Left lung (tissue), 4 donors: ENCODE measurements at regions not wholly inside any gene's neighbourhood (a gene's known extent, or its start where the extent isn't known, plus 50 kb on each side); places are given as distances from the start of the nearest gene placed in this dataset.

Source experiments
- ATAC-seq: fragments of 200-7000 bp; cut with Tn5 transposase; one replicate; pipeline ENCODE4 v1.9.1; 2020; ENCODE audit warnings: moderate library complexity
- DNase-seq, 4 donors: peaks; one replicate each; pipeline ENCODE4 v3.0.0-alpha.2; 2013 to 2020
- H3K27ac ChIP-seq, 2 donors: fragments of 200-600 bp; sonication (generic) in 1 of 2; one replicate each; pipeline versions ENCODE4 v1.5.0 to v1.8.0; 2020 to 2021
- H3K27me3 ChIP-seq, 2 donors: fragments of 200-600 bp; sonication (generic) in 1 of 2; one replicate each; pipeline versions ENCODE4 v1.5.0 to v1.8.0; 2020 to 2021
- H3K36me3 ChIP-seq, 2 donors: fragments of 200-600 bp; sonication (generic) in 1 of 2; one replicate each; pipeline versions ENCODE4 v1.5.0 to v1.8.0; 2020 to 2021
- H3K4me1 ChIP-seq, 2 donors: fragments of 200-600 bp; one replicate each; pipeline ENCODE4 v1.8.0; 2021
- H3K4me3 ChIP-seq, 2 donors: fragments of 200-600 bp; sonication (generic) in 1 of 2; one replicate each; pipeline versions ENCODE4 v1.5.0 to v1.8.0; 2020 to 2021; ENCODE audit warnings: mild to moderate bottlenecking in 1 of 2
- H3K9me3 ChIP-seq, 2 donors: fragments of 200-600 bp; sonication (generic) in 1 of 2; one replicate each; pipeline versions ENCODE4 v1.5.0 to v1.8.0; 2020 to 2021
- CTCF ChIP-seq, 2 donors: fragments of 200-600 bp; sonication (generic) in 1 of 2; IDR thresholded peaks; one replicate each; pipeline versions ENCODE4 v1.5.0 to v1.8.0; 2021; ENCODE audit warnings: antibody characterized with exemption in 2 of 2
- intact Hi-C, 2 donors: fragments of 100-400 bp; cut with DNase I; formaldehyde crosslinking; loops; one replicate each; pipeline versions ENCODE4 v1.11.2 to v1.14.2; 2022
- donor health status: DM: no; HTN: yes; CAD: no.
- donor health status: DM: no; HTN: no; CAD: no.

DNA sequence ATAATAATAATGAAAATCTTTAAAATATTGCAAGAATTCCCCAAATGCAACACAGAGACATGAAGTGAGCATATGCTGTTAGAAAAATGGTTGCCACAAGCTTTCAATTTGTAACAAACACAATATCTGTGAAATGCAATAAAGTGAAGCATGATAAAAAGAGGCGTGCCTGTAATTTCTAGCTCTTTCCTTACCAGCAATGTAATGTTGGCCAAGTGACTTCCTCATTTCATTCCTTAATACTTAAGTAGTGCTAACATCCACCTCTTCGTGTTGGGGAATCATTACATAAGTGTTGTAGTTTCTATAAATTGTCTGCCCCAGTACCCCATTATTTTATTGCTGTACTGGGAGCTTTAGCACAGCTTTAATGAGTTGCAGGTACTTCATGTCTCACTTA, 1192.0 kb upstream of the CDH8 start:
- intact Hi-C loops = no loop called here
- DNase-seq = no peak
- ATAC-seq = no peak
- Histone ChIP-seq H3K36me3 (no peaks in the 10 kb centered on the region), H3K4me1 (no peaks in the 10 kb centered on the region), H3K4me3 (no peak overlapping the region), H3K9me3 (no peaks in the 10 kb centered on the region), H3K27me3 (no peaks in the 10 kb centered on the region), H3K27ac (no peak overlapping the region)
- no peak for TF ChIP-seq CTCF (IDR thresholded peaks at IDR 0.05)

DNA sequence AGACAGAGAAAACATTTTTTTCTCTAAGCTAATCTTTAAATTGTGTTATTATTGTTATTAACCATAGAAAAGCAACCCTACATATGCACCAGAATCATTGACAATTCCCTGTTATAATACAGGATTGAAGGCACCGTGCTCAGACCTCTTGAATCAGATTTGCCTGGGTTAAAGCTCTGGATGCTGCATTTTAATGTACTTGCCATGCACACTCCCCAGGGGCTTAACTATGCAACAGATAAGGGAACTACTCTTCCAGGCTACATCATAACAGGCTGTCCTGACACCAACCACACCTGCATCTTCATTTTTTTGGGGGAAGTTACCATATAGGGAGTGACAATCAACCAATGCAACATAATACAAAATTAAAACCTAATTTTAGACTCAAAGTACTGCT, 1187.6 kb upstream of the CDH8 start:
- H3K27me3 ChIP-seq = no peaks in the 10 kb centered on the region
- H3K4me1 ChIP-seq = no peaks in the 10 kb centered on the region
- no peak for TF ChIP-seq CTCF (IDR thresholded peaks at IDR 0.05)
- H3K9me3 ChIP-seq = no peaks in the 10 kb centered on the region
- ATAC-seq = no peak
- H3K36me3 ChIP-seq = no peaks in the 10 kb centered on the region
- H3K27ac ChIP-seq = no peak overlapping the region
- intact Hi-C loops = no loop called here
- H3K4me3 ChIP-seq = no peak overlapping the region
- DNase-seq = no peak

GRCh38 chr16:63216696-63217423, 1180.6 kb upstream of the CDH8 start:
- Histone ChIP-seq H3K27me3 (no peaks in the 10 kb centered on the region), H3K9me3 (no peaks in the 10 kb centered on the region), H3K36me3 (no peaks in the 10 kb centered on the region), H3K4me1 (no peaks in the 10 kb centered on the region), H3K4me3 (no peak overlapping the region), H3K27ac (no peak overlapping the region)
- DNase-seq = no peak
- intact Hi-C loops = no loop called here
- no peak for TF ChIP-seq CTCF (IDR thresholded peaks at IDR 0.05)
- no peak for ATAC-seq

DNA sequence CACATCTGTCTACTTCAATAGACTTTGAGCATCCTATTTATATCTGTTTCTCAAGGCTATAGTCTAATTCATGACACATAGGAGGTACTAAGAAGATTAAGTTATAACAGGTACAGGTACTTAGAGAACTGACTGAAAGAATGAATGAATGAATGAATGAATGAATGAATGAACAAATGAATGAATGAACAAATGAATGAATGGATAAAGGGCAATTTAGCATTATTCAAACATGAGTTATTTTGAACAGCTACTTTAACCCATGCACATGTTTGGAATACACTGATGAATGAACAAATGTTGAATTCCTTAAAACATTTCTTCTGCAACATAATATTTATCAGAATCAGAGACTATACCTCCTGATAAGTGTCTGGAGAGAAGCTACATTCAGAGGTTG, 1165.6 kb upstream of the CDH8 start:
- intact Hi-C loops = no loop called here
- no peak for TF ChIP-seq CTCF (IDR thresholded peaks at IDR 0.05)
- H3K36me3 ChIP-seq = no peaks in the 10 kb centered on the region
- DNase-seq (no peak), ATAC-seq (no peak)
- H3K4me1 ChIP-seq = no peaks in the 10 kb centered on the region
- H3K27me3 ChIP-seq = no peaks in the 10 kb centered on the region
- H3K9me3 ChIP-seq = peaks cover 0 to 3% of the 10 kb centered on the region in 2 donors
- no peak overlapping the region for H3K4me3 ChIP-seq
- H3K27ac ChIP-seq = no peak overlapping the region

- no peaks in the 10 kb centered on the region for H3K27me3 ChIP-seq
- no peak for ATAC-seq
Observed at GRCh38 chr16:63200940-63201339, 1164.7 kb upstream of the CDH8 start.

More at GRCh38 chr16:63200940-63201339, 1164.7 kb upstream of the CDH8 start:
- H3K4me3 ChIP-seq = no peak overlapping the region
- peaks cover 0 to 3% of the 10 kb centered on the region in 2 donors for H3K9me3 ChIP-seq
- TF ChIP-seq CTCF (IDR thresholded peaks at IDR 0.05) = no peak
- no peak overlapping the region for H3K27ac ChIP-seq
- intact Hi-C loops = no loop called here
- no peak for DNase-seq
- no peaks in the 10 kb centered on the region for H3K4me1 ChIP-seq
- H3K36me3 ChIP-seq = no peaks in the 10 kb centered on the region
